Spleen (tissue), 7 donors: ENCODE measurements at regions not wholly inside any gene's neighbourhood (a gene's known extent, or its start where the extent isn't known, plus 50 kb on each side); places are given as distances from the start of the nearest gene placed in this dataset.

ENCODE experiments used
- CTCF ChIP-seq, 11 experiments: fragments of 200-600 bp in 7 of 11; fragments of 450-650 bp in 4 of 11; sonication (generic) in 4 of 11; IDR thresholded peaks in 8 of 11; conservative IDR thresholded peaks in 3 of 11; 1 replicate in 7 of 11; 2 replicates in 4 of 11; pipeline versions ENCODE4 v1.4.0 to v1.8.0; 2016 to 2021; ENCODE audit warnings: antibody characterized with exemption in 11 of 11, inconsistent platforms in 4 of 11, mild to moderate bottlenecking in 1 of 11
- POLR2AphosphoS5 ChIP-seq, 3 donors: sonication (generic); formaldehyde crosslinking; IDR thresholded peaks; one replicate each; pipeline ENCODE4 v1.5.1; 2017; ENCODE audit warnings: antibody characterized with exemption in 3 of 3
- donor health status: DM: no; HTN: no; CAD: no; lungs with moderate emphysema.
- donor health status: DM: no; HTN: no; CAD: no.
- donor health status: DM: no; HTN: no; CAD: no.

GRCh38 chr7:131000873-131001272 is 266.9 kb upstream of the KLF14 start:
- no peak for TF ChIP-seq POLR2AphosphoS5 (IDR thresholded peaks at IDR 0.05)
- TF ChIP-seq CTCF (IDR thresholded peaks at IDR 0.05 in 8 of 11, conservative IDR thresholded peaks at IDR 0.05 in 3 of 11): no peak
